ENCODE measurements at regions not wholly inside any gene's neighbourhood (a gene's known extent, or its start where the extent isn't known, plus 50 kb on each side); places are given as distances from the start of the nearest gene placed in this dataset.
"Not testable (repeated sequence)": the region's sequence is repeated elsewhere in the genome, so short reads cannot be mapped to it uniquely, and the experiment has no call there.

- DNase-seq, result no peak
Measured at GRCh38 chr1:192862271-192862670, 53.4 kb downstream of the RGS2 start.

DNA sequence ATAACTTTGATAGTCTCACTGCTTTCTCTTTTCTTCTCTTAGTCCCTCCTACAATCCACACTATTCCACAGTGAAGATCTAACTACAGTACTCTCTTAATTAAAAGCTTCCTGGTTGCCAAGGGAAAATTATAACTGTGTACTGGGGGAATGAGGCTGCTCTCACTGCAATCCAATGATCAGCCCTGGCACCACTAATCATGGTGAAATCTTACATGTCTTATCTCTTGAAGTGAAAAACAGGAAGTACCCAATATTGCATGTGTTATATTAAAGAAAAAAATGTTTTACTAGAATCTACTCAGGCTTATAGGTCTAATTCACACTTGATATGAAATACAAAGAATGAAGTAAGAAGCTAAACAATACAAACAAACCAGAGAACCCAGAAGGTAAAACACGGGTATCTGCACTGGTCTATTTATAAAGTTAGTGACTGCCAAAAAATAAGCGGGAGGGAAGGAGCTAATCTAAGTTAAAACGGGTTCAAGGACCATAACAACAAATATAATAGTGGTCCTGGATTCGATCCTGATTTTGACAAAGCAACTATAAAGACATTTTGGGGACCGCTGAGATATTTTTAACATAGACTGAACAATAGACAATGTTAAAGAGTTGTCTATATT is 57.5 kb downstream of the RGS2 start:
- DNase-seq, result no peak

DNA sequence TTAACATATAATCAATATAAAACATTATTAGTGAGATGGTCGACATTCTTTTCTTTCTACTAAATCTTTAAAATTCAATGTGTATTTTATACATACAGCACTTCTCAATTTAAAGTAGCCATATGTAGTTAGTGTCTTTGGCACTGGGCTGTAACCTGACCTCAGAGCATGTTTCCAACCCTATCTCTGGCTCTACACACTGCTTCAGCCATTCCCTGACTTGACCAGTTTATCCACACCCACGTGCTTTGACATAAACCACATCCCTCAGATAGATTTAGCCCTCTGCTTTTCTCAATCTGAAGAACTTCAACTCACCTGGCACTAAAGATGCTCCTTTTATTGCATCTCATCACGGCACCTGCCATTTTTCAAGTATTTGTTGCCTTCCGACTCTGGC is 58.3 kb downstream of the RGS2 start:
- DNase-seq, result no peak

- no peak for DNase-seq
Measured at GRCh38 chr1:192869308-192869940, 60.6 kb downstream of the RGS2 start.

- DNase-seq, result no peak
Measured at GRCh38 chr1:192872010-192872409, 63.2 kb downstream of the RGS2 start.

GRCh38 chr1:192873836-192874235 is 65.0 kb downstream of the RGS2 start:
- no peak for DNase-seq

DNA sequence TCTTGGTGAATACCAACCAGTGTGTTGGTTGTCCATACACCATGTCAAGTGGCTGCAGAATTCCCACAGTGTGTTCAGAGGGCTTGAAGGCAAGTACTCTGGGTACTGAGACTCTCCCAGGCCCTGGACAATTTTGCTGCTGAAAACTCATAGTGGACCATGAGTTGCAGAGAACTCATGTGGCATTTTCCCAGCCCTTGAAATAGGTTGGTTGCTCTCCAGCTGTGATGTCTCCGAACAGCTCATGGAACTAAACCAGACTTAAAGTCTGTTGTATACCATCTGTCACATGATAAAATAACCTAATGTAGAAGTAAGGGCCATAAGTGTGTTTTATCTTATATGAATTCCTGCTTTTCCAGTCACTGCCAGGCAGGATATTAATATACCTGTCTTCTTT is 67.8 kb downstream of the RGS2 start:
- no peak for DNase-seq

- DNase-seq, result no peak
Measured at GRCh38 chr1:192877283-192877886, 68.5 kb downstream of the RGS2 start.

DNA sequence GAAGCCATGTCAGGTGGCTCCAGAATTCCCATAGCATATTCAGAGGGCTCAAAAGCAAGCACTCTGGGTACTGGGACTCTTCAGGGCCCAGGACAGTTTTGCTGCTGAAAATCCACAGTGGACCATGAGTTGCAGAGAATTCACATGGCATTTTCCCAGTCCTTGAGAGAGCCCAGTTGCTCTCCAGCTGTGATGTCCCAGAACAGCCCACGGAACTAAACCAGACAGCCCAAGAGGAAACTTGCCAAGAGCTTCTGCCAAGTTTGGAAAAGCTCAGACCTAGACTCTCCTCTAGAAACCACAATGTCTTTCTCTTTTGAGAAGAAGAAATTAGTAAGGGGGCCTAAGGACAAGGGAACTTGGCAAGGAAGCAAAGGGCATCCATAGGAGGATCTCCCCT is 69.4 kb downstream of the RGS2 start:
- no peak for DNase-seq

GRCh38 chr1:192879406-192879805 is 70.6 kb downstream of the RGS2 start:
- DNase-seq, result no peak

- no peak for DNase-seq
Measured at GRCh38 chr1:192880231-192880630, 71.4 kb downstream of the RGS2 start.

DNA sequence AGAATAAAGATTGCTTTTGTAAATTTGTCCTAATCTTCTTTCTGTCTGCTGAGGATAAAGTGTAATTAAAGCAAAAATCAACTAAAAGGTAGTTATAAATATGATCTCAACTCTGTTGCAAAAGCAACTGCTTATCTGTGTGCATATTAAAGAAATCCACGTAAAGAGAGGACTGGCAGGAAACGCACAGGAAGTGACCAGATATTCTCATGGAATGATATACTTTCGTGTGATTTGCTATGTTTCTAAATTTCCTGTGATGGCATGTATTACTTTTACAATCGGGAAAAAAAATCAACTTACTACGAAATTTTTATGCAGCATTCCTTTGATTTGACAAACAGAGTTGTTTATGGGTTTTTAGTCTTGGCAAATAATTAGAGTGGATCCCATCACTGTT is 75.4 kb downstream of the RGS2 start:
- DNase-seq, result no peak

GRCh38 chr1:192885387-192885786 is 76.5 kb downstream of the RGS2 start:
- not testable (repeated sequence) for DNase-seq

- DNase-seq, result no peak
Measured at GRCh38 chr1:192887426-192887825, 78.6 kb downstream of the RGS2 start.

DNA sequence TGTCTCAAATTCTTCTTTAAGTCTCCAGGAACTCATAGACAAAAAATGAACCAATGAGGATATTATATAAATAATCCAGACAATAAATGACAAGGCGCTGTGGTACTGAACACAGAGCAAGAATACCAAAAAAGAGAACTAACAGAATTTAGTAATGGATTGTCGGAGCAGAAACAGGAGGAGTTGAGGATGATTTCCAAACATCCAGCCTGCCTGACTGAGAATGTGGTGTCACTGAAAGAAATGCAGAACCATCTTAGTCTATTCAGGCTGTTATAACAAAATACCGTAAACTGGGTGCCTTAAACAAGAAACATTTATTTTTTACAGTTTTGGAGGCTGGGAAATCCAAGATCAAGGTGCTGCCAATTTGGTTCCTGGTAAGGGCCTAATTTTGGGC is 79.7 kb downstream of the RGS2 start:
- no peak for DNase-seq

- DNase-seq, result no peak
Measured at GRCh38 chr1:192889082-192889481, 80.2 kb downstream of the RGS2 start.

DNA sequence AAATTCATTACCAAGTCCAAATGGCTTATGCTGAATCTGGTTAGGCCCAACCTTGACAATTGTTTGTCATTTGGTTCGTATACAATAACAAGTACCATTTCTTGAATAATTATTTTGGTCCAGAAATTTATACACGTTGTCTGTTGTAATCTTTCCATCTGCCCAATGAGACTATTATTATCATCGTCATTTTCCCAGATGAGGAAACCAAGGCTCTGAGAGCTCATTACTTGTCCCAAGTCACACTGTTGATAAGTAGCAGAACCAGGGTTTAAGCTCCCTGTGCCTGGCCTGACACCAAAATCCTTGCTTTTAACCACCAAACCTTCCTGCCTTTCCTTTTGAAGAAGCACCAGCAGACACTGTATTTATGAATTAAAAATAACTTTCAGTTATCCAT is 81.3 kb downstream of the RGS2 start:
- DNase-seq, result no peak

- no peak for DNase-seq
Measured at GRCh38 chr1:192892934-192893333, 84.1 kb downstream of the RGS2 start.

DNA sequence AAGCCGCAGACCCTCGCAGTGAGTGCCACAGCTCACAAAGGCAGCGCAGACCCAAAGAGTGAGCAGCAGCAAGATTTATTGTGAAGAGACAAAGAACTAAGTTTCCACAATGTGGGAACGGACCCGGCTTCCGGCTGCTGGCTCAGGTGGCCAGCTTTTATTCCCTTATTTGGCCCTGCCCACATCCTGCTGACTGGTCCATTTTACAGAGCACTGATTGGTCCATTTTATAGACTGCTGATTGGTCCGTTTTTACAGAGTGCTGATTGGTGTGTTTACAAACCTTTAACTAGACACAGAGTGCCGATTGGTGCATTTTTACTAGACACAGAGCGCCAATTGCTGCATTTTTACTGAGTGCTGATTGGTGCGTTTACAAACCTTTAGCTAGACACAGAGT is 86.6 kb downstream of the RGS2 start:
- DNase-seq, result not testable (repeated sequence)

- DNase-seq, result no peak
Measured at GRCh38 chr1:192896376-192896775, 87.5 kb downstream of the RGS2 start.

- no peak for DNase-seq
Measured at GRCh38 chr1:192901500-192901899, 92.7 kb downstream of the RGS2 start.

DNA sequence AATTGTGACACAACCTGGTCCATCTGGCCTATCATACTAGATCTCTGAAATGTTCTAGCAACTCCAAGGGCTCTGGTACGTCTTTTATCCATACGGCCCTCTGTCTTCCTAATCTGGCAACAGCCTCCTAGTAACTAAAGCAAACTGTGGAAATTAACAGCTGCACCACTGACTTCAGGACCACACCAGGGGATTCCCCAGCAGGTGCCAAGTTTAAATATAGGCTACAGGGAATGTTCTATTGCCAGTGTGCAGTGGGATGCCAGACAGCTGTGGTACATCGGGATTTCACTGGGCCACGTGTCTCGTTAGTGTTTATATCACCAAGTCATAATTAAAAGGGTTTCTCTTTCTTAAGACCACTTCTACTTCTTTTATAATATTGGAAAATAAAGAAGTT is 94.3 kb downstream of the RGS2 start:
- DNase-seq, result peak; percentile 79

GRCh38 chr1:192904438-192904895 is 95.6 kb downstream of the RGS2 start:
- DNase-seq, result no peak

- no peak for DNase-seq
Measured at GRCh38 chr1:192905049-192905448, 96.2 kb downstream of the RGS2 start.

DNA sequence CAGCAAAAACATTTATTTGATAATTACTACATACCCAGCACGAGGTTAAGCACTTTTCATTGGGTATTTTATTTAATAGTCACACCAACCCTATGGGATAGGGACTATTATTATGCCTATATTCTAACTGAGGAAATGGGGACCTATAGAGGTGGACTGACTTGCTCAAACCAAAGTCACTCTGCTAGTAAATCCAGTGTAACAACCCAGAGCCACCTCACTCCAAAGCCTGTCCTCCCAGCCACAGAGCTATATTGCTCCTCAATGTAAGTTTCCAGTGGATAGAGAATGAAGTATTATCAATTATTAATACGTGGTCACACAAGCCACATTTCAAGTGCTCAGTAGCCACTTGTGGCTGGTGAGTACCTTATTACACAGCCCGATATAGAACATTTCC is 97.5 kb downstream of the RGS2 start:
- no peak for DNase-seq
